Endodermal cell (in vitro differentiated cells): ENCODE measurements at regions not wholly inside any gene's neighbourhood (a gene's known extent, or its start where the extent isn't known, plus 50 kb on each side); places are given as distances from the start of the nearest gene placed in this dataset.

ENCODE experiments used
- DNase-seq: peaks from one replicate; pipeline ENCODE4 v3.0.0-alpha.2; 2017
- H3K27ac ChIP-seq: 2 replicates; pipeline ENCODE4 v1.5.1; 2013; ENCODE audit warnings: mild to moderate bottlenecking, low read depth, low read length, moderate library complexity
- H3K27me3 ChIP-seq: 2 replicates; pipeline ENCODE4 v1.6.1; 2013; ENCODE audit warnings: mild to moderate bottlenecking, low read length, moderate library complexity; ENCODE audit not compliant: insufficient read depth, control insufficient read depth, poor library complexity, severe bottlenecking
- H3K36me3 ChIP-seq: 2 replicates; pipeline ENCODE4 v1.7.0; 2013; ENCODE audit warnings: mild to moderate bottlenecking, low read length, moderate library complexity; ENCODE audit not compliant: control insufficient read depth, insufficient read depth
- H3K4me1 ChIP-seq: one replicate; pipeline ENCODE4 v1.7.0; 2013; ENCODE audit warnings: low read length; ENCODE audit not compliant: control insufficient read depth, insufficient read depth
- H3K4me3 ChIP-seq: 2 replicates; pipeline ENCODE4 v1.5.1; 2013; ENCODE audit warnings: mild to moderate bottlenecking, low read length, moderate library complexity
- H3K9ac ChIP-seq: 2 replicates; pipeline ENCODE4 v1.6.1; 2013; ENCODE audit warnings: mild to moderate bottlenecking, low read length, moderate library complexity; ENCODE audit not compliant: poor library complexity, severe bottlenecking; ENCODE audit errors: extremely low read depth
- H3K9me3 ChIP-seq: 2 replicates; pipeline ENCODE4 v1.6.1; 2013; ENCODE audit warnings: mild to moderate bottlenecking, low read length, moderate library complexity; ENCODE audit not compliant: control insufficient read depth
- H3K27ac Mint-ChIP-seq: 2 replicates; pipeline ENCODE4 v1.8.0; 2020; ENCODE audit warnings: mixed read lengths
- H3K27me3 Mint-ChIP-seq: 2 replicates; pipeline ENCODE4 v1.8.0; 2021; ENCODE audit warnings: mild to moderate bottlenecking, mixed read lengths; ENCODE audit not compliant: insufficient read depth
- H3K36me3 Mint-ChIP-seq: 2 replicates; pipeline ENCODE4 v1.8.0; 2020; ENCODE audit warnings: low read depth, mixed read lengths
- H3K4me1 Mint-ChIP-seq: 2 replicates; pipeline ENCODE4 v1.8.0; 2020; ENCODE audit warnings: mixed read lengths
- H3K4me3 Mint-ChIP-seq: 2 replicates; pipeline ENCODE4 v1.8.0; 2020; ENCODE audit warnings: mild to moderate bottlenecking, moderate library complexity, mixed read lengths
- H3K9me3 Mint-ChIP-seq: 2 replicates; pipeline ENCODE4 v1.8.0; 2020; ENCODE audit warnings: mild to moderate bottlenecking, mixed read lengths
- CTCF ChIP-seq: fragments of 200-600 bp; sonication (generic); conservative IDR thresholded peaks from 2 replicates; pipeline ENCODE4 v1.5.0; 2021; ENCODE audit warnings: antibody characterized with exemption, mild to moderate bottlenecking
- WGBS, 2 experiments: methylation state at CpG; one replicate each; pipeline versions ENCODE4 v1.1.5 to v1.1.7; 2013; ENCODE audit warnings: missing lambda C conversion rate in 2 of 2, mixed read lengths in 1 of 2; ENCODE audit not compliant: insufficient coverage in 1 of 2, insufficient read length in 1 of 2; 5-methylcytosine and 5-hydroxymethylcytosine counted together

- 71 to 75% methylated on average over 9 to 12 of the region's 12 CpGs for WGBS, 2 experiments
- Mint-ChIP-seq H3K27me3 (peaks cover 3% of the 10 kb centered on the region), H3K9me3 (peaks cover 98% of the 10 kb centered on the region), H3K27ac (no peak overlapping the region), H3K4me3 (no peak overlapping the region), H3K36me3 (no peaks in the 10 kb centered on the region), H3K4me1 (no peaks in the 10 kb centered on the region)
- Histone ChIP-seq H3K27ac (no peak overlapping the region), H3K9me3 (peaks cover 66% of the 10 kb centered on the region), H3K27me3 (no peaks in the 10 kb centered on the region), H3K4me3 (no peak overlapping the region), H3K36me3 (no peaks in the 10 kb centered on the region), H3K9ac (no peak overlapping the region), H3K4me1 (no peaks in the 10 kb centered on the region)
- no peak for TF ChIP-seq CTCF
- DNase-seq = no peak
Measured at GRCh38 chr22:47247579-47248240, 485.3 kb downstream of the TBC1D22A start.

GRCh38 chr22:47245786-47246185 is 483.3 kb downstream of the TBC1D22A start:
- no peak for TF ChIP-seq CTCF
- Histone ChIP-seq H3K4me3 (no peak overlapping the region), H3K9me3 (peaks cover 66% of the 10 kb centered on the region), H3K27ac (no peak overlapping the region), H3K9ac (no peak overlapping the region), H3K4me1 (no peaks in the 10 kb centered on the region), H3K36me3 (no peaks in the 10 kb centered on the region), H3K27me3 (no peaks in the 10 kb centered on the region)
- 76% methylated on average over 6 to 7 of the region's 7 CpGs for WGBS, 2 experiments
- Mint-ChIP-seq H3K27ac (no peak overlapping the region), H3K4me3 (no peak overlapping the region), H3K27me3 (peaks cover 3% of the 10 kb centered on the region), H3K9me3 (peaks cover 89% of the 10 kb centered on the region), H3K4me1 (no peaks in the 10 kb centered on the region), H3K36me3 (no peaks in the 10 kb centered on the region)
- DNase-seq = no peak

- WGBS, 2 experiments = 46 to 50% methylated on average over 2 to 3 of the region's 3 CpGs
- no peaks in the 10 kb centered on the region for H3K36me3 ChIP-seq
- H3K36me3 Mint-ChIP-seq = no peaks in the 10 kb centered on the region
- no peak for DNase-seq
- peaks cover 65% of the 10 kb centered on the region for H3K9me3 ChIP-seq
- H3K4me1 ChIP-seq = no peaks in the 10 kb centered on the region
- H3K4me3 Mint-ChIP-seq = no peak overlapping the region
- H3K27ac ChIP-seq = no peak overlapping the region
- H3K4me1 Mint-ChIP-seq = no peaks in the 10 kb centered on the region
- peaks cover 3% of the 10 kb centered on the region for H3K27me3 Mint-ChIP-seq
- H3K9me3 Mint-ChIP-seq = peaks cover 84% of the 10 kb centered on the region
- no peaks in the 10 kb centered on the region for H3K27me3 ChIP-seq
- no peak overlapping the region for H3K27ac Mint-ChIP-seq
- no peak for TF ChIP-seq CTCF
- H3K4me3 ChIP-seq = no peak overlapping the region
- H3K9ac ChIP-seq = no peak overlapping the region
Measured at GRCh38 chr22:47245286-47245685, 482.8 kb downstream of the TBC1D22A start.
